GM19240 (cell line): ENCODE measurements at regions not wholly inside any gene's neighbourhood (a gene's known extent, or its start where the extent isn't known, plus 50 kb on each side); places are given as distances from the start of the nearest gene placed in this dataset.
A peak's percentile ranks its signal among the peaks of the same experiment; 100 is the strongest.

Experiments used
- DNase-seq: peaks from one replicate; pipeline ENCODE4 v3.0.0; 2011; ENCODE audit warnings: low spot score; ENCODE audit not compliant: insufficient read length

- no peak for DNase-seq
These were observed 446.2 kb upstream of the SLC14A2 start for GRCh38 chr18:45168866-45169600.

GRCh38 chr18:45169610-45170009 lies 445.7 kb upstream of the SLC14A2 start:
- no peak for DNase-seq

- no peak for DNase-seq
These were observed 443.5 kb upstream of the SLC14A2 start for GRCh38 chr18:45171679-45172191.

GRCh38 chr18:45173327-45173726 lies 441.9 kb upstream of the SLC14A2 start:
- no peak for DNase-seq

GRCh38 chr18:45173799-45174519 lies 441.3 kb upstream of the SLC14A2 start:
- no peak for DNase-seq

GRCh38 chr18:45174629-45175136 lies 440.6 kb upstream of the SLC14A2 start:
- DNase-seq: no peak

GRCh38 chr18:45175511-45175910 lies 439.8 kb upstream of the SLC14A2 start:
- DNase-seq: no peak

GRCh38 chr18:45186832-45187231 lies 428.4 kb upstream of the SLC14A2 start:
- DNase-seq: no peak

GRCh38 chr18:45191795-45192194 lies 423.5 kb upstream of the SLC14A2 start:
- DNase-seq: no peak

- DNase-seq: peak; percentile 6
These were observed 417.7 kb upstream of the SLC14A2 start for GRCh38 chr18:45197526-45197970.

GRCh38 chr18:45198526-45198925 lies 416.8 kb upstream of the SLC14A2 start:
- no peak for DNase-seq

GRCh38 chr18:45201029-45201428 lies 414.2 kb upstream of the SLC14A2 start:
- DNase-seq: no peak

- DNase-seq: no peak
These were observed 413.8 kb upstream of the SLC14A2 start for GRCh38 chr18:45201489-45201888.

- DNase-seq: no peak
These were observed 413.2 kb upstream of the SLC14A2 start for GRCh38 chr18:45202061-45202460.

GRCh38 chr18:45203677-45204076 lies 411.6 kb upstream of the SLC14A2 start:
- DNase-seq: no peak

GRCh38 chr18:45207328-45207727 lies 407.9 kb upstream of the SLC14A2 start:
- no peak for DNase-seq

GRCh38 chr18:45208164-45208563 lies 407.1 kb upstream of the SLC14A2 start:
- no peak for DNase-seq

GRCh38 chr18:45212181-45213039 lies 402.9 kb upstream of the SLC14A2 start:
- peak; percentile 50 for DNase-seq

GRCh38 chr18:45213040-45213333 lies 402.3 kb upstream of the SLC14A2 start:
- no peak for DNase-seq

- no peak for DNase-seq
These were observed 396.8 kb upstream of the SLC14A2 start for GRCh38 chr18:45218436-45218835.

GRCh38 chr18:45221363-45221762 lies 393.9 kb upstream of the SLC14A2 start:
- no peak for DNase-seq

GRCh38 chr18:45222180-45222579 lies 393.1 kb upstream of the SLC14A2 start:
- DNase-seq: no peak
